A673 (cell line): ENCODE measurements at regions not wholly inside any gene's neighbourhood (a gene's known extent, or its start where the extent isn't known, plus 50 kb on each side); places are given as distances from the start of the nearest gene placed in this dataset.

Source experiments
- BruUV-seq: library from RNA; stranded (reverse); fragments of 400-500 nt; replicated peaks from 2 replicates; lab custom pipeline; 2021; lab: Mats Ljungman, UMichigan
- CTCF ChIA-PET: fragments of 300-600 bp; sonication (Branson Sonifier 250); formaldehyde crosslinking; loops from one replicate; lab custom pipeline; 2022; ENCODE audit warnings: antibody characterized with exemption; lab: Charles Lee
- POLR2A ChIA-PET: fragments of 300-600 bp; sonication (Branson Sonifier 250); formaldehyde crosslinking; loops from one replicate; lab custom pipeline; 2022; ENCODE audit warnings: antibody characterized with exemption; ENCODE audit not compliant: low non-redundant PET; lab: Charles Lee
- DNase-seq: peaks from one replicate; pipeline ENCODE4 v3.0.0-alpha.2; 2015; ENCODE audit warnings: low spot score
- H3K27ac ChIP-seq: fragments of 200-600 bp; sonication (generic); 2 replicates; pipeline ENCODE4 v1.5.1; 2016; ENCODE audit warnings: mixed run types, low read depth, mild to moderate bottlenecking, mixed read lengths, antibody characterized with exemption, low read length; ENCODE audit not compliant: poor library complexity, severe bottlenecking
- H3K27me3 ChIP-seq: fragments of 200-600 bp; sonication (generic); replicated peaks from 2 replicates; pipeline ENCODE4 v1.6.1; 2017; ENCODE audit warnings: mixed run types, low read depth, mild to moderate bottlenecking, mixed read lengths, antibody characterized with exemption, low read length; ENCODE audit not compliant: insufficient read depth, poor library complexity
- H3K36me3 ChIP-seq: fragments of 200-600 bp; sonication (generic); 2 replicates; pipeline ENCODE4 v1.6.1; 2016; ENCODE audit warnings: mixed run types, mild to moderate bottlenecking, mixed read lengths, antibody characterized with exemption, low read length; ENCODE audit not compliant: insufficient read depth, poor library complexity, severe bottlenecking
- H3K4me1 ChIP-seq: fragments of 200-600 bp; sonication (generic); 2 replicates; pipeline ENCODE4 v1.6.1; 2017; ENCODE audit warnings: mixed run types, mild to moderate bottlenecking, mixed read lengths, antibody characterized with exemption, low read length; ENCODE audit not compliant: insufficient read depth, poor library complexity, severe bottlenecking
- H3K4me3 ChIP-seq: fragments of 200-600 bp; sonication (generic); 2 replicates; pipeline ENCODE4 v1.5.1; 2016; ENCODE audit warnings: low read depth, mixed run types, mild to moderate bottlenecking, mixed read lengths, low read length; ENCODE audit not compliant: poor library complexity, severe bottlenecking
- H3K9me3 ChIP-seq: fragments of 200-600 bp; sonication (generic); 2 replicates; pipeline ENCODE4 v1.6.1; 2016; ENCODE audit warnings: mixed run types, low read depth, mild to moderate bottlenecking, mixed read lengths, antibody characterized with exemption, low read length; ENCODE audit not compliant: poor library complexity, severe bottlenecking
- CTCF ChIP-seq: fragments of 300-800, 200-600 bp; sonication (generic); conservative IDR thresholded peaks from 2 replicates; pipeline ENCODE4 v1.5.1; 2017; ENCODE audit warnings: low read depth, mild to moderate bottlenecking, antibody characterized with exemption, low read length, moderate library complexity, mixed read lengths
- EZH2 ChIP-seq: fragments of 200-600 bp; sonication (generic); IDR thresholded peaks from 2 replicates; pipeline ENCODE4 v1.6.1; 2017; ENCODE audit warnings: borderline replicate concordance, low read depth, mild to moderate bottlenecking, mixed read lengths, antibody characterized with exemption, low read length; ENCODE audit not compliant: poor library complexity, severe bottlenecking
- intact Hi-C: fragments of 100-400 bp; cut with micrococcal nuclease; formaldehyde crosslinking; loops from one replicate; pipeline ENCODE4 v1.10.0; 2022; ENCODE audit not compliant: unreplicated experiment

DNA sequence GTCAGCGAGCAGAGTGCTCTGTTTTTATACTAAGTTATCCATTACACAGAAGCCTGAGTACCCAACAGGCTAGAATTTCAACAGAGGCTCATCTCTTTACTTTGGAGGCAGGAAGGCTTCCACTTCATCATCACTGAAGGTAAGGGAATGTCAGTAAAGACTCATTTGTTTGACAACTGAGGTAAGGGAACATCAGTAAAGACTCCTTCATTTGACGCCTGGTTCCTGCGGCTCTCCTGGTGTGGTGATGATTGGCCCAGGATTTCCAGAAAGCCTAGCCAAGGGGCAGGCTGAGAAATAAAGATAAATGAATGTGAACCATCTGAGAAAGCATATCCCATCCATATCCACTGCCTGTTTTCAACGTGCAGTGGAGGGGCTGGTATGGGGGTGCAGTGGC is 244.6 kb upstream of the ECI2 start:
- Histone ChIP-seq H3K4me3 (no peak overlapping the region), H3K27me3 (no peaks in the 10 kb centered on the region), H3K36me3 (no peaks in the 10 kb centered on the region), H3K27ac (no peak overlapping the region), H3K9me3 (peaks cover 15% of the 10 kb centered on the region), H3K4me1 (no peaks in the 10 kb centered on the region)
- DNase-seq: no peak
- ChIA-PET CTCF (no interaction called here), POLR2A (no interaction called here)
- intact Hi-C loops: no loop called here
- BruUV-seq: no TSS peak
- TF ChIP-seq EZH2: no peak
- no peak for TF ChIP-seq CTCF

- no TSS peak for BruUV-seq
- ChIA-PET POLR2A (no interaction called here), CTCF (no interaction called here)
- TF ChIP-seq CTCF: no peak
- TF ChIP-seq EZH2: no peak
- intact Hi-C loops: no loop called here
- no peak for DNase-seq
- Histone ChIP-seq H3K4me1 (no peaks in the 10 kb centered on the region), H3K36me3 (no peaks in the 10 kb centered on the region), H3K9me3 (peaks cover 3% of the 10 kb centered on the region), H3K27ac (no peak overlapping the region), H3K4me3 (no peak overlapping the region), H3K27me3 (no peaks in the 10 kb centered on the region)
Observed at GRCh38 chr6:4378319-4378996, 243.1 kb upstream of the ECI2 start.

DNA sequence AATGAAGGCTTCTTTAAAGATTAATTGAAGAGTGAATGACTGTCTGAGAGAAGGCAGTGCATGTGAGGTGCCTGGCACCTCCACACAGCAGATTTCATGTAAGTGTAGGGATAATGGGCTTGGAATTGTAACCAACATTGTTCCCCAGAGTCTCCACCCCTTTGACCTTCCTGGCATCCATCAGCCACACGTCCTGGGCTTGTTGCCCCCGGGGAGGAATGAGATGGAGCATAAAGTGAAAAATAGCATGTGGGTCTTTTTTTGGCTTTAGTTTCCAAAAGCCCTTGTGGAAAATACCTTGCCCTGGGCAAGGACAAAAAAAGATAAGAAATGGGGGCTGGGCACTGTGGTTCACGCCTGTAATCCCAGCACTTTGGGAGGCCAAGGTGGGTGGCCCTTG is 242.2 kb upstream of the ECI2 start:
- no peak for DNase-seq
- POLR2A ChIA-PET: no interaction called here
- CTCF ChIA-PET: no interaction called here
- TF ChIP-seq EZH2 (no peak), CTCF (no peak)
- Histone ChIP-seq H3K9me3 (no peaks in the 10 kb centered on the region), H3K27ac (no peak overlapping the region), H3K27me3 (no peaks in the 10 kb centered on the region), H3K4me1 (no peaks in the 10 kb centered on the region), H3K4me3 (no peak overlapping the region), H3K36me3 (no peaks in the 10 kb centered on the region)
- intact Hi-C loops: no loop called here
- BruUV-seq: no TSS peak
